ENCODE measurements at regions not wholly inside any gene's neighbourhood (a gene's known extent, or its start where the extent isn't known, plus 50 kb on each side); places are given as distances from the start of the nearest gene placed in this dataset.

DNA sequence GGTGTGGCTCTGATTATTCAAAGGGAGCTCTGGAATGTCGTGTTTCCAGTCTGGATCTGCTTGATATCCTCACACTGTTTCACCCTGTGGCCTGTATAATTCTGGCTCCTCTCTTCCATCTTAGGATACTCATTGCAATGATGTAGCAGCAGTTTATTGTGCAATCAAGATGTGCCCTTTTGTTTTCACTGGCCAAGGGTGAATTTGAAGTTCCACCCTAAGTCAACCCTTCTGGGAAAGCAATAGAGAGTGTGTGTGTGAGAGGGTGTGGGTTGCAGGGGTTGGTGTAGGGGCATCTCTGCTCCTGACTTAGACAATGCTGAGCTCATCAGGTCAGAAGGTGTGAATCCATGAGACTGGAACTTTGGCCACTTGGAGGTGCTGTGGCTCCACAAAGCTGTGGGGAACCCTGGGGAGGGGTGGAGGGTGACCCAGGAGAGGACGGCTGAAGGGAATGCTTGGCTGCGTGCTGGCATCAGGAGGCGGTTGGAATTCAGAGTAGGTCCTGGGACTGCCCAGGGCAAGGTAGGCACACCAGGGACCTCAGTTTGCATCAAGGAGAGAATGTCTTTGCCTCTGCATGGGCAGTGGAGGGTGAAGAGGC is 118.0 kb upstream of the PRSS58 start:
- Mint-ChIP-seq H3K27me3 (ENCODE audit: low read depth) (no peaks in the 10 kb centered on the region), H3K27ac (no peak overlapping the region), H3K4me1 (peaks cover 7% of the 10 kb centered on the region), H3K4me3 (no peak overlapping the region), H3K9me3 (no peaks in the 10 kb centered on the region), H3K36me3 (no peaks in the 10 kb centered on the region)
- no peak for TF ChIP-seq CTCF (IDR thresholded peaks at IDR 0.05; ENCODE audit: unreplicated experiment)
- DNase-seq (ENCODE audit: low spot score in 2 of 2, unreplicated experiment in 2 of 2), result no peak

DNA sequence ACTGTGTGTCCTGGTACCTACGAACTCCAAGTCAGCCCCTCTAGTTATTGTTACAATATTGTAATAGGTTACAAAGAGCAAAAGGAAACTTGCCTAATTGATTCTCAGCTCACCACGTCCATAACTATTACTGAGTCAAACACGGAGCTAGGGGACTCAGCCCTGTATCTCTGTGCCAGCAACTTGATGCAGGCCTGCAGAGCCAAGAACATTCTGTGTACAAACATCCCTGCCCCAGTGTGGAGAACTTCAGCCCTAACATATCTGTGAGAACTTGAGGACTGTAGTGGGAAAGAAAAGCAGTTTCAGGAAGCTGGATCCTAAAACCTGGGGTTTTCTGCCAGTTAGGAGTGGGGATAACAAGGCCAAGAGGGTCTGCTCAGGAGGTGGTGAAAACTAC is 114.9 kb upstream of the PRSS58 start:
- Mint-ChIP-seq H3K36me3 (no peaks in the 10 kb centered on the region), H3K27me3 (ENCODE audit: low read depth) (no peaks in the 10 kb centered on the region), H3K9me3 (peaks cover 14% of the 10 kb centered on the region), H3K4me1 (peaks cover 7% of the 10 kb centered on the region), H3K27ac (no peak overlapping the region), H3K4me3 (no peak overlapping the region)
- no peak for DNase-seq (ENCODE audit: low spot score in 2 of 2, unreplicated experiment in 2 of 2)
- TF ChIP-seq CTCF (IDR thresholded peaks at IDR 0.05; ENCODE audit: unreplicated experiment), result no peak

- Mint-ChIP-seq H3K4me1 (peaks cover 7% of the 10 kb centered on the region), H3K27ac (no peak overlapping the region)
Observed at GRCh38 chr7:142371586-142372377, 113.9 kb upstream of the PRSS58 start.

DNA sequence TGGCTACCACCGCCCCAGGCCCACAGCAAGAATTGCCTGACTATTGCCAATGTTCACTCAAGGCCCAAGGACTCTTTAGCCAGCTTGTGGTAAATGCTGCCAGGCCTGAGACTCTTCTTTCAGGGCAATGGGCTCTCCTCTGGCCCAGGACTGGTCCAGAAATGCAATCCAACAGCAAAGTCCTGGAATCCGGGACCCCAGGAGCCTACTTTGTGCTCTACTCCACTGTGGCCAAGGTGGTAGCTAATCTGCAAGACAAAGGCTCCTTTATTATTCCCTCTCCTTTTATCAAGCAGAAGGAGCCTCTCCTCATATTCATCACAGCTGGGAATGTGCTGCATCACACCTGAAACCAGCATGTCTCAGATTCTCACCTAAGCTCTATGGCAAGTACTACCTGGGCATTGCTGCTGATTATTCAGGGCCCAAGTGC is 107.6 kb upstream of the PRSS58 start:
- no peak for TF ChIP-seq CTCF (IDR thresholded peaks at IDR 0.05; ENCODE audit: unreplicated experiment)
- DNase-seq (ENCODE audit: low spot score in 2 of 2, unreplicated experiment in 2 of 2), result no peak
- Mint-ChIP-seq H3K27me3 (ENCODE audit: low read depth) (no peaks in the 10 kb centered on the region), H3K9me3 (peaks cover 34% of the 10 kb centered on the region), H3K4me1 (peaks cover 4% of the 10 kb centered on the region), H3K27ac (no peak overlapping the region), H3K36me3 (no peaks in the 10 kb centered on the region), H3K4me3 (no peak overlapping the region)

More at GRCh38 chr7:142371586-142372377, 113.9 kb upstream of the PRSS58 start:
- DNase-seq (ENCODE audit: low spot score in 2 of 2, unreplicated experiment in 2 of 2), result no peak
- Mint-ChIP-seq H3K9me3 (peaks cover 15% of the 10 kb centered on the region), H3K36me3 (no peaks in the 10 kb centered on the region), H3K27me3 (ENCODE audit: low read depth) (no peaks in the 10 kb centered on the region), H3K4me3 (no peak overlapping the region)
- no peak for TF ChIP-seq CTCF (IDR thresholded peaks at IDR 0.05; ENCODE audit: unreplicated experiment)

DNA sequence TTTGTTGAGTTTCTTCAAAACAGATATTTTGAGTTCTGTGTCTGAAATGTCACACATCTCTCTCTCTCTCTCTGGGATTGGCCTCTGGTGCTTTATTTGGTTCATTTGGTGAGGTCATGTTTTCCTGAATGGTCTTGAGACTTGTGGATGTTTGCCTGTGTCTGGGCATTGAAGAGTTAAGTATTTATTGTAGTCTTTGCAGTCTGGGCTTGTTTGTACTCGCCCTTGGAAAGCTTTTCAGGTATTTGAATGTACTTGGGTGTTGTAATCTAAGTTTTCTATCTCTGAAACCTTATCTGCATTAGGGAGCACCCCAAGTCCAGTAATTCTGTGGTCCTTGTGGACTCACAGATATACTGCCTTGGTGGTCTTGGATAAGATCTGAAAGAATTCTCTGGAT is 106.7 kb upstream of the PRSS58 start:
- no peak for DNase-seq (ENCODE audit: low spot score in 2 of 2, unreplicated experiment in 2 of 2)
- Mint-ChIP-seq H3K36me3 (no peaks in the 10 kb centered on the region), H3K9me3 (peaks cover 32% of the 10 kb centered on the region), H3K4me3 (no peak overlapping the region), H3K27ac (no peak overlapping the region), H3K27me3 (ENCODE audit: low read depth) (peaks cover 1% of the 10 kb centered on the region), H3K4me1 (peaks cover 4% of the 10 kb centered on the region)
- TF ChIP-seq CTCF (IDR thresholded peaks at IDR 0.05; ENCODE audit: unreplicated experiment), result no peak

All from mesothelial cell of epicardium (in vitro differentiated cells).